ENCODE measurements at regions not wholly inside any gene's neighbourhood (a gene's known extent, or its start where the extent isn't known, plus 50 kb on each side); places are given as distances from the start of the nearest gene placed in this dataset.

DNA sequence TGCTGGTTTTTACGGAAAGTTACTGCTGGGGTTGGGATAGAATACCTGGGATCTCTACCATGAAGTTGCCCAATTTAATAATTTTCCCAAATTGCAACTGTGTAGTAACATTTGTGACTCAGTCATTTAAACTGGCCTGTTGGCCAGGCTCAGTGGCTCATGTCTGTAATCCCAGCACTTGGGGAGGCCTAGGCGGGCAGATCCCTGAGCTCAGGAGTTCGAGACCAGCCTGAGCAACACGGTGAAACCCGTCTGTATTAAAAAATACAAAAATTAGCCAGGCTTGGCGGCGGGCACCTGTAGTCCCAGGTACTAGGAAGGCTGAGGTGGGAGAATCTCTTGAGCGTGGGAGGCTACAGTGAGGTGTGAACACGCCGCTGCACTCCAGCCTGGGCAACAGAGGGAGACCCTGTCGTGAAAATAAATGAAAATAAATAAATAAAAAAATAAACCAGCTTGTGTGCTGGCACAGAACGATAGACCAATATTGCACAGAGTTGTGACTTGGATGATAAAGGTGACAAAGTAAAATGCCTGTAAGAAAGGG, 160.7 kb upstream of the ZNF608 start:
- TF ChIP-seq, protein P1, sequence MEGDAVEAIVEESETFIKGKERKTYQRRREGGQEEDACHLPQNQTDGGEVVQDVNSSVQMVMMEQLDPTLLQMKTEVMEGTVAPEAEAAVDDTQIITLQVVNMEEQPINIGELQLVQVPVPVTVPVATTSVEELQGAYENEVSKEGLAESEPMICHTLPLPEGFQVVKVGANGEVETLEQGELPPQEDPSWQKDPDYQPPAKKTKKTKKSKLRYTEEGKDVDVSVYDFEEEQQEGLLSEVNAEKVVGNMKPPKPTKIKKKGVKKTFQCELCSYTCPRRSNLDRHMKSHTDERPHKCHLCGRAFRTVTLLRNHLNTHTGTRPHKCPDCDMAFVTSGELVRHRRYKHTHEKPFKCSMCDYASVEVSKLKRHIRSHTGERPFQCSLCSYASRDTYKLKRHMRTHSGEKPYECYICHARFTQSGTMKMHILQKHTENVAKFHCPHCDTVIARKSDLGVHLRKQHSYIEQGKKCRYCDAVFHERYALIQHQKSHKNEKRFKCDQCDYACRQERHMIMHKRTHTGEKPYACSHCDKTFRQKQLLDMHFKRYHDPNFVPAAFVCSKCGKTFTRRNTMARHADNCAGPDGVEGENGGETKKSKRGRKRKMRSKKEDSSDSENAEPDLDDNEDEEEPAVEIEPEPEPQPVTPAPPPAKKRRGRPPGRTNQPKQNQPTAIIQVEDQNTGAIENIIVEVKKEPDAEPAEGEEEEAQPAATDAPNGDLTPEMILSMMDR (IDR thresholded peaks at IDR 0.05), result no peak
- TF ChIP-seq POLR2A (IDR thresholded peaks at IDR 0.05), result no peak
